HepG2 (cell line): ENCODE measurements at regions not wholly inside any gene's neighbourhood (a gene's known extent, or its start where the extent isn't known, plus 50 kb on each side); places are given as distances from the start of the nearest gene placed in this dataset.
A peak's percentile ranks its signal among the peaks of the same experiment; 100 is the strongest.

Experiments
- ATAC-seq: fragments of 200-7000 bp; cut with Tn5 transposase; 3 replicates; pipeline ENCODE4 v1.9.1; 2020; ENCODE audit warnings: mild to moderate bottlenecking, moderate library complexity
- BruUV-seq: library from RNA; stranded (reverse); fragments of 400-500 nt; replicated peaks from 2 replicates; lab custom pipeline; 2021; lab: Mats Ljungman, UMichigan
- CTCF ChIA-PET: fragments of 300-600 bp; formaldehyde crosslinking; extraction: SDS; loops from one replicate; lab custom pipeline; 2021; ENCODE audit warnings: low total read pairs, inconsistent platforms, low intra/inter-chr PET ratio; lab: Yijun Ruan, JAX
- POLR2A ChIA-PET: fragments of 350-600 bp; sonication (Branson Sonifier 250); formaldehyde crosslinking; loops from one replicate; lab custom pipeline; 2020; ENCODE audit warnings: antibody characterized with exemption, inconsistent platforms; lab: Yijun Ruan, JAX
- DNase-seq: peaks from one replicate; pipeline ENCODE4 v3.0.0-alpha.2; 2015; ENCODE audit warnings: low spot score
- FAIRE-seq: peaks from 3 replicates; lab custom pipeline; 2011; peaks lifted over from hg19 to GRCh38; lab: Jason Lieb, UNC
- H2AFZ ChIP-seq: one replicate; pipeline ENCODE4 v1.6.1; 2011; ENCODE audit warnings: low read length, inconsistent platforms
- H3K27ac ChIP-seq: fragments of 300-600 bp; 3 replicates; pipeline ENCODE4 v1.8.0; 2011; ENCODE audit warnings: mixed run types, mild to moderate bottlenecking, mixed read lengths, low read length, inconsistent platforms; ENCODE audit not compliant: insufficient read depth; ENCODE audit errors: extremely low read length
- H3K27me3 ChIP-seq, 2 experiments: fragments of 200-600 bp in 1 of 2; 2 replicates in 1 of 2; 3 replicates in 1 of 2; pipeline versions ENCODE4 v1.6.0 to v1.8.0; 2011; ENCODE audit warnings: low read length in 2 of 2, mild to moderate bottlenecking in 2 of 2, moderate library complexity in 2 of 2, inconsistent platforms in 1 of 2; ENCODE audit not compliant: insufficient read depth in 2 of 2, control insufficient read depth in 1 of 2
- H3K36me3 ChIP-seq, 2 experiments: fragments of 200-600 bp in 1 of 2; replicated peaks in 1 of 2; 2 replicates in 1 of 2; 3 replicates in 1 of 2; pipeline versions ENCODE4 v1.5.1 to v1.8.0; 2011; ENCODE audit warnings: low read length in 2 of 2, inconsistent platforms in 1 of 2; ENCODE audit not compliant: insufficient read depth in 2 of 2, control insufficient read depth in 1 of 2
- H3K4me1 ChIP-seq: 2 replicates; pipeline ENCODE4 v1.5.1; 2012; ENCODE audit warnings: low read length, inconsistent platforms; ENCODE audit not compliant: insufficient read depth
- H3K4me2 ChIP-seq: 2 replicates; pipeline ENCODE4 v1.6.0; 2011; ENCODE audit warnings: low read depth, low read length, inconsistent platforms
- H3K4me3 ChIP-seq, 3 experiments: fragments of 200-600 bp in 1 of 3; sonication (generic), shearing (Covaris generic) in 1 of 3; replicated peaks in 1 of 3; 2 replicates each; pipeline ENCODE4 v1.5.1; 2011 to 2016; ENCODE audit warnings: low read length in 3 of 3, inconsistent platforms in 2 of 3, low read depth in 2 of 3, mild to moderate bottlenecking in 2 of 3, control low read depth in 1 of 3, mixed read lengths in 1 of 3; ENCODE audit not compliant: insufficient read depth in 1 of 3
- H3K79me2 ChIP-seq: one replicate; pipeline ENCODE4 v1.6.1; 2011; ENCODE audit warnings: low read length, inconsistent platforms; ENCODE audit not compliant: insufficient read depth
- H3K9ac ChIP-seq: 2 replicates; pipeline ENCODE4 v1.6.0; 2011; ENCODE audit warnings: mild to moderate bottlenecking, low read depth, low read length, inconsistent platforms; ENCODE audit not compliant: insufficient read depth
- H3K9me3 ChIP-seq: 2 replicates; pipeline ENCODE4 v1.5.1; 2012; ENCODE audit warnings: mild to moderate bottlenecking, low read length
- H4K20me1 ChIP-seq: 2 replicates; pipeline ENCODE4 v1.6.0; 2011; ENCODE audit warnings: inconsistent platforms, mild to moderate bottlenecking, low read length, moderate library complexity; ENCODE audit not compliant: insufficient read depth
- JARID2 ChIP-seq: sonication (generic); formaldehyde crosslinking; IDR thresholded peaks from 2 replicates; pipeline ENCODE4 v1.8.1; 2023; ENCODE audit warnings: missing genetic modification reagents, inconsistent platforms; ENCODE audit not compliant: insufficient replicate concordance
- ZNF7 ChIP-seq: IDR thresholded peaks from 2 replicates; pipeline ENCODE4 v1.6.1; 2016; ENCODE audit warnings: missing biosample characterization, missing genetic modification reagents
- ZNF768 ChIP-seq: sonication (generic); formaldehyde crosslinking; IDR thresholded peaks from 2 replicates; pipeline ENCODE4 v1.4.0; 2020; ENCODE audit warnings: missing genetic modification reagents
- WGBS: methylation state at CpG from one replicate; pipeline ENCODE4 v1.1.6; 2017; ENCODE audit warnings: low lambda C conversion rate; 5-methylcytosine and 5-hydroxymethylcytosine counted together
- in situ Hi-C: cut with HindIII; loops from 2 replicates; pipeline ENCODE4 v1.10.0; 2017; ENCODE audit warnings: low pct_unique_long_range_greater_than_20kb; ENCODE audit not compliant: extremely low pct_ligation_motif_present
- intact Hi-C: fragments of 100-400 bp; cut with micrococcal nuclease; formaldehyde crosslinking; loops from one replicate; pipeline ENCODE4 v1.10.0; 2022; ENCODE audit not compliant: unreplicated experiment
- TF ChIP-seq, protein P1 (sequence below): sonication (generic); formaldehyde crosslinking; IDR thresholded peaks from 2 replicates; pipeline ENCODE4 v1.4.0; 2020; ENCODE audit warnings: mild to moderate bottlenecking, missing genetic modification reagents

DNA sequence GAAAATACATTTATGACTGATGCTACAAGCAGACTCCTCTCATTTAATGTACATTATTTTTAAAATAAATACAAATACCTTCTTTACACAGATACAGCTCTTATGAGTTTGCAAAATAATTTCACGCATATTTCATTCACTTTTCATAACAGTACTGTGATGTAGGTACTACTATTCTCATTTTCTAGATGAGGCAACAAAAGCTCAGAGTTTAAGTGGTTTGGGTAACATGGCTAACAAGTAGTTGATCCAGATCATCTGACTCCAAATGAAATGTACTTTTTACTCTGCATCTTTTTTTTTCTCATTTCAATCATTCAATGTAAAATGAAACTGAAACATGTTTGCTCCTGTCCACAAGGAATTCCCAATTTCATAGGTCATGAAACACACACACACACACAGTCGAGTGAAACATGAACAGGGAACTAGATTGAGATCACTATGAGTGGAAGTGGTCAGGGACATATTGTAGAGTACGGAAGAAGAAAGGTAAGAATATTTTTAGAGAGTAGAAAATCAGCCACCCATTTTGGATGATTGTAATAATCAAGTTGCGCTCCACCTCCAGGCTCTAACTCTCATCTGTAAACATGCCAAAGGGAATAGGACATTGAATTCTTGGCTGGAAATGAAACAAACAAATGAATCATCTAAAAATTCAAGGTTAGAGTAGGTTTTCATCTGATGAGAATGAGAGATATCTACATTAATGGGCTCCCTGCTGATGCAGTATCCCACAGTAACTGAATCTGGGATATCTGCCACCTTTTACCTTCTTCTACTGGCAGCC, 92.4 kb downstream of the CLDN1 start:
- FAIRE-seq (no peak), ATAC-seq (no peak), DNase-seq (peak; percentile 21)
- in situ Hi-C loops, result loop anchor here (5.0 to 10.0 kb wide), 2 partner anchors 92 to 155 kb away; partner anchors contain the start of genes CLDN1 and CLDN16
- TF ChIP-seq, protein P1, sequence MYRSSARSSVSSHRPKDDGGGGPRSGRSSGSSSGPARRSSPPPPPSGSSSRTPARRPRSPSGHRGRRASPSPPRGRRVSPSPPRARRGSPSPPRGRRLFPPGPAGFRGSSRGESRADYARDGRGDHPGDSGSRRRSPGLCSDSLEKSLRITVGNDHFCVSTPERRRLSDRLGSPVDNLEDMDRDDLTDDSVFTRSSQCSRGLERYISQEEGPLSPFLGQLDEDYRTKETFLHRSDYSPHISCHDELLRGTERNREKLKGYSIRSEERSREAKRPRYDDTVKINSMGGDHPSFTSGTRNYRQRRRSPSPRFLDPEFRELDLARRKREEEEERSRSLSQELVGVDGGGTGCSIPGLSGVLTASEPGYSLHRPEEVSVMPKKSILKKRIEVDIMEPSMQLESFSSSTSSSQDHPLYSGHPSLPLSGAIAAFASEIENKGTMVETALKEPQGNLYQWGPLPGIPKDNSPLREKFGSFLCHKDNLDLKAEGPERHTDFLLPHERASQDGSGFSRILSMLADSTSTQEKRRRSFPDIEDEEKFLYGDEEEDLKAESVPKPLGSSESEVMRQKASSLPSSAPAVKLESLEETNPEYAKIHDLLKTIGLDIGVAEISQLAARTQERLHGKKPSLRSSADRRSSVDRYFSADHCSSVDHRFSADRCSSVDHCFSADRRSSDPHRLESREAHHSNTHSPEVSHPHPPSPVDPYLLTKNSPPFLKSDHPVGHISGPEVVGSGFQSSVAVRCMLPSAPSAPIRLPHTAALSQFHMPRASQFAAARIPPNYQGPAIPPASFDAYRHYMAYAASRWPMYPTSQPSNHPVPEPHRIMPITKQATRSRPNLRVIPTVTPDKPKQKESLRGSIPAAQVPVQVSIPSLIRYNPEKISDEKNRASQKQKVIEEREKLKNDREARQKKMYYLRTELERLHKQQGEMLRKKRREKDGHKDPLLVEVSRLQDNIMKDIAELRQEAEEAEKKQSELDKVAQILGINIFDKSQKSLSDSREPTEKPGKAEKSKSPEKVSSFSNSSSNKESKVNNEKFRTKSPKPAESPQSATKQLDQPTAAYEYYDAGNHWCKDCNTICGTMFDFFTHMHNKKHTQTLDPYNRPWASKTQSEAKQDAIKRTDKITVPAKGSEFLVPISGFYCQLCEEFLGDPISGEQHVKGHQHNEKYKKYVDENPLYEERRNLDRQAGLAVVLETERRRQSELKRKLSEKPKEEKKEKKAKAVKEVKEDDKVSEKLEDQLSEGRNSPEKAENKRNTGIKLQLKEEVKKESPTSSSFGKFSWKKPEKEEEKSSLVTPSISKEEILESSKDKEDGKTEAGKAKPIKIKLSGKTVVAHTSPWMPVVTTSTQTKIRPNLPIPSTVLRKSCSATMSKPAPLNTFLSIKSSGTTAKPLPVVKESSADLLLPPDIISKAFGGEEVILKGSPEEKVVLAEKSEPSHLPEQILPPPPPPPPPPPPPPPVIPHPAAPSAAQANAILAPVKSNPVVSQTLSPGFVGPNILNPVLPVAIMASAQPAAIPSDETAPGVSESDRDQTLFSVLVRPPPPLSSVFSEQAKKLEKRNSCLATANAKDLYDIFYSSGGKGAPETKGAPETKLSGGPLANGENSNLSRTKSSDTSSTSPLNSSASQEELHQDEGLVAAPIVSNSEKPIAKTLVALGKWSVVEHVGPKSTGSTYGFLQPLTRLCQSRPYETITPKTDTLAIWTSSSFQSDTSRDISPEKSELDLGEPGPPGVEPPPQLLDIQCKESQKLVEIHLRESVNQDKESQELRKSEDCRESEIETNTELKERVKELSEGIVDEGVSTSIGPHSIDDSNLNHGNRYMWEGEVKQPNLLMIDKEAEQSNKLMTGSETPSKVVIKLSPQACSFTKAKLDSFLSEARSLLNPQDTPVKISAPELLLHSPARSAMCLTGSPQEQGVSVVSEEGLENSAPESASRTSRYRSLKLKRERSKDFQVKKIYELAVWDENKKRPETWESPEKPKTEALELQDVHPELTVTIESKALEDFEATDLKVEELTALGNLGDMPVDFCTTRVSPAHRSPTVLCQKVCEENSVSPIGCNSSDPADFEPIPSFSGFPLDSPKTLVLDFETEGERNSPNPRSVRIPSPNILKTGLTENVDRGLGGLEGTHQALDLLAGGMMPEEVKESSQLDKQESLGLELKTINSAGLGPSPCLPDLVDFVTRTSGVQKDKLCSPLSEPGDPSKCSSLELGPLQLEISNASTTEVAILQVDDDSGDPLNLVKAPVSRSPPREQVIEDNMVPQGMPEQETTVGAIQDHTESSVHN (CRISPR knock-in tag), result no peak
- TF ChIP-seq ZNF7 (CRISPR knock-in tag) (peak; percentile 13; the same call in 1 of the 2 replicates), ZNF768 (CRISPR knock-in tag) (no peak), JARID2 (no peak)
- H3K27me3 ChIP-seq, result no peaks in the 10 kb centered on the region
- H3K4me1 ChIP-seq, result no peaks in the 10 kb centered on the region
- no peaks in the 10 kb centered on the region for H3K79me2 ChIP-seq
- no peak overlapping the region for H3K4me3 ChIP-seq
- no peak overlapping the region for H3K9ac ChIP-seq
- no peaks in the 10 kb centered on the region for H3K9me3 ChIP-seq
- intact Hi-C loops, result no loop called here
- 37% methylated on average over 4 of the region's 4 CpGs for WGBS
- H3K27ac ChIP-seq, result no peak overlapping the region
- no peak overlapping the region for H2AFZ ChIP-seq
- ChIA-PET POLR2A (no interaction called here), CTCF (no interaction called here)
- H3K4me2 ChIP-seq, result no peak overlapping the region
- no TSS peak for BruUV-seq
- no peaks in the 10 kb centered on the region for H4K20me1 ChIP-seq
- H3K36me3 ChIP-seq, result no peaks in the 10 kb centered on the region
